ENCODE measurements at regions not wholly inside any gene's neighbourhood (a gene's known extent, or its start where the extent isn't known, plus 50 kb on each side); places are given as distances from the start of the nearest gene placed in this dataset.

DNA sequence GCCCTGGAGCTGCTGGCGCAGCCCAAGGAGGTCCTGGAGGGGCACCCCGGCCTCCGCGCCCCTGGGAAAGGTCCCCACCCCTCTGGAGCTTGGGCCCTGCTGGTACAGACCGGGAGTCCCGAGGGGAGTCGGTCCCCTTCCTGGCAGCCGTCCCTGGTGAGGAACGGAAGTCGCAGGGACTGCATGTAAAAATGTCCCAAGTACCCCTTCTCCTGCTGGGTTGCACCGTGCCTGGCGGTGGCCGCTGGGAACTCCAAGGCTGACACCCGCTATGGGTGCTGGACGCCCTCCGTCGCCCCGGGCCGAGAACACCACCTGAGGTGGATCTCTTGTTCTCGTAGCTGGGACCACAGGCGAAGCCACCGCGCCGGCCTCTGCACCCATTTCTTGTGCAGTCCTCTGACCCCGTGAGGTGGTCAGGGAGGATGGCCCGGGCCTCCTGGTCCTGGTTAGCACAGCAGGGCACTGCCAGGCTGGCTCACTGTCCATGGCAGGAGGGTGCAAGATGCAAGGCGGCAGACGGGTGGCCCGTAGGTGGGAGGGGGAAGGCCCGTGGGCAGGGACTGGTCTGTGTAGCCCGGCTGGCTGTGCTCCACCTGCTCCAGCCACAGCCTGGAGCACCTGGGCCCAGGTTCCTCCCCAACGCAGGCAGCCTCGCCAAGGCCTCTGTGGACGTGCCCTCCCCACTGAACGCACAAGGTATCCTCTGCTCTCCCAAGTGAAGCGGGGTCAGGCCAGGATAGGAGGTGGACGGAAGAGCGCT is 165.2 kb downstream of the IGLL1 start:
- TF ChIP-seq, protein P1, sequence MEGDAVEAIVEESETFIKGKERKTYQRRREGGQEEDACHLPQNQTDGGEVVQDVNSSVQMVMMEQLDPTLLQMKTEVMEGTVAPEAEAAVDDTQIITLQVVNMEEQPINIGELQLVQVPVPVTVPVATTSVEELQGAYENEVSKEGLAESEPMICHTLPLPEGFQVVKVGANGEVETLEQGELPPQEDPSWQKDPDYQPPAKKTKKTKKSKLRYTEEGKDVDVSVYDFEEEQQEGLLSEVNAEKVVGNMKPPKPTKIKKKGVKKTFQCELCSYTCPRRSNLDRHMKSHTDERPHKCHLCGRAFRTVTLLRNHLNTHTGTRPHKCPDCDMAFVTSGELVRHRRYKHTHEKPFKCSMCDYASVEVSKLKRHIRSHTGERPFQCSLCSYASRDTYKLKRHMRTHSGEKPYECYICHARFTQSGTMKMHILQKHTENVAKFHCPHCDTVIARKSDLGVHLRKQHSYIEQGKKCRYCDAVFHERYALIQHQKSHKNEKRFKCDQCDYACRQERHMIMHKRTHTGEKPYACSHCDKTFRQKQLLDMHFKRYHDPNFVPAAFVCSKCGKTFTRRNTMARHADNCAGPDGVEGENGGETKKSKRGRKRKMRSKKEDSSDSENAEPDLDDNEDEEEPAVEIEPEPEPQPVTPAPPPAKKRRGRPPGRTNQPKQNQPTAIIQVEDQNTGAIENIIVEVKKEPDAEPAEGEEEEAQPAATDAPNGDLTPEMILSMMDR (IDR thresholded peaks at IDR 0.05): no peak
- no peak for TF ChIP-seq POLR2A (IDR thresholded peaks at IDR 0.05)

Data from body of pancreas (tissue), 4 donors.